ENCODE measurements at regions not wholly inside any gene's neighbourhood (a gene's known extent, or its start where the extent isn't known, plus 50 kb on each side); places are given as distances from the start of the nearest gene placed in this dataset.

GRCh38 chr5:71864730-71865601 lies 145.9 kb downstream of the CARTPT start:
- Histone ChIP-seq H3K4me3 (ENCODE audit: low read length) (no peak overlapping the region), H3K27me3 (ENCODE audit: control insufficient read depth, insufficient read depth, low read length) (peaks cover 2% of the 10 kb centered on the region), H3K4me1 (ENCODE audit: control insufficient read depth, insufficient read depth, low read length) (no peaks in the 10 kb centered on the region), H3K27ac (ENCODE audit: low read length) (no peak overlapping the region), H3K9me3 (ENCODE audit: control insufficient read depth, insufficient read depth, low read length) (no peaks in the 10 kb centered on the region), H3K36me3 (ENCODE audit: control insufficient read depth, insufficient read depth, low read length) (no peaks in the 10 kb centered on the region)
- intact Hi-C loops (cut with micrococcal nuclease): no loop called here
- H3K27ac Mint-ChIP-seq: no peak overlapping the region
- no peaks in the 10 kb centered on the region for H3K4me1 Mint-ChIP-seq
- peaks cover 2% of the 10 kb centered on the region in 2 donors for H3K9me3 Mint-ChIP-seq
- DNase-seq (no peak), ATAC-seq (no peak)
- TF ChIP-seq, protein P1, sequence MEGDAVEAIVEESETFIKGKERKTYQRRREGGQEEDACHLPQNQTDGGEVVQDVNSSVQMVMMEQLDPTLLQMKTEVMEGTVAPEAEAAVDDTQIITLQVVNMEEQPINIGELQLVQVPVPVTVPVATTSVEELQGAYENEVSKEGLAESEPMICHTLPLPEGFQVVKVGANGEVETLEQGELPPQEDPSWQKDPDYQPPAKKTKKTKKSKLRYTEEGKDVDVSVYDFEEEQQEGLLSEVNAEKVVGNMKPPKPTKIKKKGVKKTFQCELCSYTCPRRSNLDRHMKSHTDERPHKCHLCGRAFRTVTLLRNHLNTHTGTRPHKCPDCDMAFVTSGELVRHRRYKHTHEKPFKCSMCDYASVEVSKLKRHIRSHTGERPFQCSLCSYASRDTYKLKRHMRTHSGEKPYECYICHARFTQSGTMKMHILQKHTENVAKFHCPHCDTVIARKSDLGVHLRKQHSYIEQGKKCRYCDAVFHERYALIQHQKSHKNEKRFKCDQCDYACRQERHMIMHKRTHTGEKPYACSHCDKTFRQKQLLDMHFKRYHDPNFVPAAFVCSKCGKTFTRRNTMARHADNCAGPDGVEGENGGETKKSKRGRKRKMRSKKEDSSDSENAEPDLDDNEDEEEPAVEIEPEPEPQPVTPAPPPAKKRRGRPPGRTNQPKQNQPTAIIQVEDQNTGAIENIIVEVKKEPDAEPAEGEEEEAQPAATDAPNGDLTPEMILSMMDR (IDR thresholded peaks at IDR 0.05): no peak
- H3K27me3 Mint-ChIP-seq (ENCODE audit: low read depth in 2 of 2): peaks cover 3 to 24% of the 10 kb centered on the region in 2 donors
- no peak overlapping the region for H3K4me3 Mint-ChIP-seq
- H3K36me3 Mint-ChIP-seq: no peaks in the 10 kb centered on the region
- WGBS (ENCODE audit: insufficient coverage): 72% methylated on average over 7 of the region's 8 CpGs

GRCh38 chr5:71865665-71866320 lies 146.7 kb downstream of the CARTPT start:
- H3K4me3 ChIP-seq (ENCODE audit: low read length): no peak overlapping the region
- Mint-ChIP-seq H3K4me1 (no peaks in the 10 kb centered on the region), H3K27ac (no peak overlapping the region), H3K36me3 (no peaks in the 10 kb centered on the region), H3K4me3 (no peak overlapping the region), H3K27me3 (ENCODE audit: low read depth in 2 of 2) (peaks cover 3 to 24% of the 10 kb centered on the region in 2 donors), H3K9me3 (peaks cover 2 to 4% of the 10 kb centered on the region in 2 donors)
- no peaks in the 10 kb centered on the region for H3K4me1 ChIP-seq (ENCODE audit: control insufficient read depth, insufficient read depth, low read length)
- TF ChIP-seq, protein P1 (IDR thresholded peaks at IDR 0.05): no peak
- ATAC-seq: no peak
- DNase-seq: no peak
- H3K36me3 ChIP-seq (ENCODE audit: control insufficient read depth, insufficient read depth, low read length): no peaks in the 10 kb centered on the region
- H3K27ac ChIP-seq (ENCODE audit: low read length): no peak overlapping the region
- H3K27me3 ChIP-seq (ENCODE audit: control insufficient read depth, insufficient read depth, low read length): peaks cover 2% of the 10 kb centered on the region
- no peaks in the 10 kb centered on the region for H3K9me3 ChIP-seq (ENCODE audit: control insufficient read depth, insufficient read depth, low read length)
- WGBS (ENCODE audit: insufficient coverage): 85% methylated on average over 3 of the region's 3 CpGs
- intact Hi-C loops (cut with micrococcal nuclease): no loop called here

DNA sequence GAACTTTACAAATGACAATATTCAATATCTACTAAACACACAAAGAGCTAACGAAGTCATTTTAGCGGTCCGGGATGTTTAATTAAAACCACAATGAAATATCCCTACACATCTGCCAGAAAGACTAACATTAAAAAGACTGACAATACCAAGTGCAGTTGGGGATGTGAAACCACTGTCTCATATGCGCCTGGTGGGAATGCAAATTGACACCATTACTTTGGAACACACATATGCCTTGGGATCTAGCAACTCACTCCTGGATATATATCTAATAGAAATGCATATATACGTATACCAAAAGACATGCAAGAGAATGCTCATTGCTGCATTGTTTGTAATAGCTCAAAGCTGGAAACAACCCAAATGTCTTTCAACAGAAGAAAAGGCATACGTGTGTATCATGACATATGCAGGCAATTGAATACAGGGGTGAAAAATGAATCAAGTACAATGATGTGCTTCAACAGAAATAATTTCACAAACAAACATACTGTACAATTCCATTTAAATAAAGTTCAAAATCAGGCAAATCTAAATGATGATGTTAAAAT lies 153.3 kb downstream of the CARTPT start:
- no peak overlapping the region for H3K27ac Mint-ChIP-seq
- H3K4me1 ChIP-seq (ENCODE audit: control insufficient read depth, insufficient read depth, low read length): no peaks in the 10 kb centered on the region
- no peak for DNase-seq
- H3K4me3 ChIP-seq (ENCODE audit: low read length): no peak overlapping the region
- H3K4me3 Mint-ChIP-seq: no peak overlapping the region
- H3K4me1 Mint-ChIP-seq: no peaks in the 10 kb centered on the region
- H3K36me3 Mint-ChIP-seq: no peaks in the 10 kb centered on the region
- no peaks in the 10 kb centered on the region for H3K9me3 ChIP-seq (ENCODE audit: control insufficient read depth, insufficient read depth, low read length)
- H3K9me3 Mint-ChIP-seq: peaks cover 0 to 4% of the 10 kb centered on the region in 2 donors
- 80% methylated on average over 5 of the region's 6 CpGs for WGBS (ENCODE audit: insufficient coverage)
- peaks cover 2% of the 10 kb centered on the region for H3K27me3 ChIP-seq (ENCODE audit: control insufficient read depth, insufficient read depth, low read length)
- H3K27ac ChIP-seq (ENCODE audit: low read length): no peak overlapping the region
- intact Hi-C loops (cut with micrococcal nuclease): no loop called here
- H3K36me3 ChIP-seq (ENCODE audit: control insufficient read depth, insufficient read depth, low read length): no peaks in the 10 kb centered on the region
- TF ChIP-seq, protein P1 (IDR thresholded peaks at IDR 0.05): no peak
- peaks cover 6 to 17% of the 10 kb centered on the region in 2 donors for H3K27me3 Mint-ChIP-seq (ENCODE audit: low read depth in 2 of 2)
- ATAC-seq: no peak
